ENCODE measurements at regions not wholly inside any gene's neighbourhood (a gene's known extent, or its start where the extent isn't known, plus 50 kb on each side); places are given as distances from the start of the nearest gene placed in this dataset.
"Not testable (repeated sequence)": the region's sequence is repeated elsewhere in the genome, so short reads cannot be mapped to it uniquely, and the experiment has no call there.

DNA sequence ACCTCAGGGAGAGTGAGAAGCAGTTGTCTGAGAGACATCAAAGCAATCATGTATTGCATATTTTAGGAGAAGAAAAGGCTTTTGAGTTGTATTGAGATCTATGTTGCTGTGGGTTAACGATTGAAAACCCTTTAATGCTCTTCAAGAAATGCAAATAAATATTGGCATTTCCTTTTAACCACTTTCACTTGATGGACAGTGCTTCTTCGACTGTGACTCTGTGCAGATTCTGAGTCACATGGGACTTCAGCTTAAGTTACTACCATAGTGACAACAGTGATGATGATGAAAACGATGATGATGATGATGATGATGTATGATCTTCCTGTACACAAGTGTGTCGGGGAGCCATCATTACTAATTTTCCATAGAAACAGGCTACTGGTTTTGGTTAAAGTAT, 181.8 kb downstream of the AKAIN1 start:
- no peak overlapping the region for H3K4me2 ChIP-seq (replicated peaks; ENCODE audit: extremely low read depth, low read length, poor library complexity, severe bottlenecking)
- no peak for DNase-seq
- no peaks in the 10 kb centered on the region for H4K20me1 ChIP-seq (ENCODE audit: insufficient read depth, low read length)
- H2AFZ ChIP-seq (ENCODE audit: insufficient read depth, low read depth, low read length, poor library complexity, severe bottlenecking), result no peak overlapping the region
- Mint-ChIP-seq H3K4me3 (no peak overlapping the region), H3K27ac (no peak overlapping the region), H3K27me3 (ENCODE audit: low read depth in 3 of 3) (peaks cover 0 to 1% (median 1%) of the 10 kb centered on the region in 3 donors), H3K36me3 (no peaks in the 10 kb centered on the region), H3K9me3 (peaks cover 0 to 6% (median 2%) of the 10 kb centered on the region in 7 donors), H3K4me1 (no peaks in the 10 kb centered on the region)
- H3K27ac ChIP-seq (ENCODE audit: low read depth in 1 of 2, low read length in 2 of 2), result no peak overlapping the region
- H3K27me3 ChIP-seq (ENCODE audit: control insufficient read depth in 2 of 2, insufficient read depth in 2 of 2, low read length in 2 of 2), result no peaks in the 10 kb centered on the region
- TF ChIP-seq, protein P1, sequence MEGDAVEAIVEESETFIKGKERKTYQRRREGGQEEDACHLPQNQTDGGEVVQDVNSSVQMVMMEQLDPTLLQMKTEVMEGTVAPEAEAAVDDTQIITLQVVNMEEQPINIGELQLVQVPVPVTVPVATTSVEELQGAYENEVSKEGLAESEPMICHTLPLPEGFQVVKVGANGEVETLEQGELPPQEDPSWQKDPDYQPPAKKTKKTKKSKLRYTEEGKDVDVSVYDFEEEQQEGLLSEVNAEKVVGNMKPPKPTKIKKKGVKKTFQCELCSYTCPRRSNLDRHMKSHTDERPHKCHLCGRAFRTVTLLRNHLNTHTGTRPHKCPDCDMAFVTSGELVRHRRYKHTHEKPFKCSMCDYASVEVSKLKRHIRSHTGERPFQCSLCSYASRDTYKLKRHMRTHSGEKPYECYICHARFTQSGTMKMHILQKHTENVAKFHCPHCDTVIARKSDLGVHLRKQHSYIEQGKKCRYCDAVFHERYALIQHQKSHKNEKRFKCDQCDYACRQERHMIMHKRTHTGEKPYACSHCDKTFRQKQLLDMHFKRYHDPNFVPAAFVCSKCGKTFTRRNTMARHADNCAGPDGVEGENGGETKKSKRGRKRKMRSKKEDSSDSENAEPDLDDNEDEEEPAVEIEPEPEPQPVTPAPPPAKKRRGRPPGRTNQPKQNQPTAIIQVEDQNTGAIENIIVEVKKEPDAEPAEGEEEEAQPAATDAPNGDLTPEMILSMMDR (IDR thresholded peaks at IDR 0.05), result no peak
- no peak overlapping the region for H3K9ac ChIP-seq (ENCODE audit: insufficient read depth, low read length, poor library complexity, severe bottlenecking)
- H3K4me3 ChIP-seq (replicated peaks in 1 of 3; ENCODE audit: low read depth in 2 of 3, low read length in 3 of 3), result no peak overlapping the region
- no peaks in the 10 kb centered on the region for H3K9me3 ChIP-seq (replicated peaks in 1 of 2; ENCODE audit: control insufficient read depth in 1 of 2, insufficient read depth in 1 of 2, low read length in 2 of 2)
- no peaks in the 10 kb centered on the region for H3K79me2 ChIP-seq (ENCODE audit: insufficient read depth, low read length)
- no peaks in the 10 kb centered on the region for H3K36me3 ChIP-seq (replicated peaks in 1 of 2; ENCODE audit: control insufficient read depth in 1 of 2, insufficient read depth in 2 of 2, low read length in 2 of 2)
- intact Hi-C loops (cut with micrococcal nuclease), result no loop called here
- no CpG with 5 or more reads among the region's 4 CpGs for WGBS (ENCODE audit: insufficient coverage)
- no peaks in the 10 kb centered on the region for H3K4me1 ChIP-seq (ENCODE audit: control insufficient read depth in 1 of 2, insufficient read depth in 2 of 2, low read length in 2 of 2)

DNA sequence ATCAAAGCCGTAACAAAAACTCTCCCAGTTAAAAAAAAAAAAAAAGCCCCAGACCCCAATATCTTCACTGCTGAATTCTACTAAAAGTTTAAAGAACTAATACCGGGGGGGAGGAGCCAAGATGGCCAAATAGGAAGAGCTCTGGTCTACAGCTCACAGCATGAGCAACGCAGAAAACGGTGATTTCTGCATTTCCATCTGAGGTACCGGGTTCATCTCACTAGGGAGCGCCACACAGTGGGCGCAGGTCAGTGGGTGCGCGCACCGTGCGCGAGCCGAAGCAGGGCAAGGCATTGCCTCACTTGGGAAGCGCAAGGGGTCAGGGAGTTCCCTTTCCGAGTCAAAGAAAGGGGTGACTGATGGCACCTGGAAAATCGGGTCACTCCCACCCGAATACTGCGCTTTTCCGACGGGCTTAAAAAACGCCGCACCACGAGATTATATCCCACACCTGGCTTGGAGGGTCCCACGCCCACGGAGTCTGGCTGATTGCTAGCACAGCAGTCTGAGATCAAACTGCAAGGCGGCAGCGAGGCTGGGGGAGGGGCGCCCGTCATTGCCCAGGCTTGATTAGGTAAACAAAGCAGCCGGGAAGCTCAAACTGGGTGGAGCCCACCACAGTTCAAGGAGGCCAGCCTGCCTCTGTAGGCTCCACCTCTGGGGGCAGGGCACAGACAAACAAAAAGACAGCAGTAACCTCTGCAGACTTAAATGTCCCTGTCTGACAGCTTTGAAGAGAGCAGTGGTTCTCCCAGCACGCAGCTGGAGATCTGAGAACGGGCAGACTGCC, 192.8 kb downstream of the AKAIN1 start:
- H3K9me3 Mint-ChIP-seq, result peaks cover 3 to 14% (median 6%) of the 10 kb centered on the region in 7 donors
- H3K27me3 Mint-ChIP-seq (ENCODE audit: low read depth in 3 of 3), result peaks cover 3 to 10% (median 9%) of the 10 kb centered on the region in 3 donors
- H3K9me3 ChIP-seq (replicated peaks in 1 of 2; ENCODE audit: control insufficient read depth in 1 of 2, insufficient read depth in 1 of 2, low read length in 2 of 2); H3K27ac ChIP-seq (ENCODE audit: low read depth in 1 of 2, low read length in 2 of 2); H3K4me1 Mint-ChIP-seq; H3K9ac ChIP-seq (ENCODE audit: insufficient read depth, low read length, poor library complexity, severe bottlenecking); H3K79me2 ChIP-seq (ENCODE audit: insufficient read depth, low read length); H3K27ac Mint-ChIP-seq; H2AFZ ChIP-seq (ENCODE audit: insufficient read depth, low read depth, low read length, poor library complexity, severe bottlenecking); DNase-seq; H3K4me1 ChIP-seq (ENCODE audit: control insufficient read depth in 1 of 2, insufficient read depth in 2 of 2, low read length in 2 of 2); H3K4me2 ChIP-seq (replicated peaks; ENCODE audit: extremely low read depth, low read length, poor library complexity, severe bottlenecking); H3K36me3 Mint-ChIP-seq; H3K4me3 ChIP-seq (replicated peaks in 1 of 3; ENCODE audit: low read depth in 2 of 3, low read length in 3 of 3); intact Hi-C loops (cut with micrococcal nuclease); H3K36me3 ChIP-seq (replicated peaks in 1 of 2; ENCODE audit: control insufficient read depth in 1 of 2, insufficient read depth in 2 of 2, low read length in 2 of 2); H3K27me3 ChIP-seq (ENCODE audit: control insufficient read depth in 2 of 2, insufficient read depth in 2 of 2, low read length in 2 of 2); H4K20me1 ChIP-seq (ENCODE audit: insufficient read depth, low read length): not testable (repeated sequence)
- WGBS (ENCODE audit: insufficient coverage), result 30% methylated on average over 19 of the region's 32 CpGs
- H3K4me3 Mint-ChIP-seq, result peak overlapping the region in 1 of 2 donors; percentile 44
